Progenitor cell of endocrine pancreas (in vitro differentiated cells): ENCODE measurements at regions not wholly inside any gene's neighbourhood (a gene's known extent, or its start where the extent isn't known, plus 50 kb on each side); places are given as distances from the start of the nearest gene placed in this dataset.
A peak's percentile ranks its signal among the peaks of the same experiment; 100 is the strongest.

ENCODE experiments used
- DNase-seq: peaks from one replicate; pipeline ENCODE4 v3.0.0; 2021; ENCODE audit warnings: low spot score; ENCODE audit not compliant: unreplicated experiment
- H3K27ac Mint-ChIP-seq: 2 replicates; pipeline ENCODE4 v1.8.0; 2021; ENCODE audit warnings: mild to moderate bottlenecking, moderate library complexity, mixed read lengths
- H3K27me3 Mint-ChIP-seq: 2 replicates; pipeline ENCODE4 v1.8.0; 2021; ENCODE audit warnings: mixed read lengths
- H3K36me3 Mint-ChIP-seq: 2 replicates; pipeline ENCODE4 v1.8.0; 2022; ENCODE audit warnings: mixed read lengths; ENCODE audit not compliant: insufficient read depth
- H3K4me1 Mint-ChIP-seq: 2 replicates; pipeline ENCODE4 v1.8.0; 2021; ENCODE audit warnings: low read depth, mixed read lengths
- H3K4me3 Mint-ChIP-seq: 2 replicates; pipeline ENCODE4 v1.8.0; 2021; ENCODE audit warnings: low read depth, mild to moderate bottlenecking, moderate library complexity, mixed read lengths
- H3K9me3 Mint-ChIP-seq: 2 replicates; pipeline ENCODE4 v1.8.0; 2021; ENCODE audit warnings: low read depth, mixed read lengths
- CTCF ChIP-seq: fragments of 200-600 bp; sonication (generic); IDR thresholded peaks from one replicate; pipeline ENCODE4 v1.5.0; 2021; ENCODE audit warnings: antibody characterized with exemption, mild to moderate bottlenecking; ENCODE audit not compliant: unreplicated experiment

GRCh38 chrX:86887341-86887740 is 630.3 kb upstream of the KLHL4 start:
- no peak overlapping the region for H3K4me3 Mint-ChIP-seq
- H3K27ac Mint-ChIP-seq, result no peak overlapping the region
- no peak for TF ChIP-seq CTCF
- H3K4me1 Mint-ChIP-seq, result peaks cover 11% of the 10 kb centered on the region
- no peaks in the 10 kb centered on the region for H3K36me3 Mint-ChIP-seq
- H3K9me3 Mint-ChIP-seq, result peaks cover 5% of the 10 kb centered on the region
- H3K27me3 Mint-ChIP-seq, result no peaks in the 10 kb centered on the region
- DNase-seq, result no peak

DNA sequence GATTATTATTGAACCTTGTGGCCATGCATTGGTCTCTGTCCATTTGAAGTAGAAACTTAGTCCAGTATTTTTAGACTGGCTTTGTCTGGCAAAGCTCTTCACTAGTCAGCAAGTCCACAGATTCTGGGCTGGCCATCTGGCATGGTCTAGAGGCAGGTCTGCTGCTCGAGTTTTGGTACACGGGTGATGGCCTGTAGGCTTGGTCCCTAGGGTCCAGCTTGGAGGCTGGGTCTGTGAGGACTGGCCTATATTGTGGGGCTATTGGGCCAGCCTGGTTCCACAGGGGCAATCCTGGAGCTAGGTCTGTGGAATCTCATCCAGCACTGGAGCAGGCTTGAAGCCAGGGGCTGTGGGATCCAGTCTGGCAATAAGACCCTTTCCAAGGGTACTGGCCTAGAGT is 607.6 kb upstream of the KLHL4 start:
- no peak for DNase-seq
- Mint-ChIP-seq H3K36me3 (no peaks in the 10 kb centered on the region), H3K27ac (no peak overlapping the region), H3K27me3 (no peaks in the 10 kb centered on the region), H3K9me3 (no peaks in the 10 kb centered on the region), H3K4me1 (no peaks in the 10 kb centered on the region), H3K4me3 (no peak overlapping the region)
- no peak for TF ChIP-seq CTCF

DNA sequence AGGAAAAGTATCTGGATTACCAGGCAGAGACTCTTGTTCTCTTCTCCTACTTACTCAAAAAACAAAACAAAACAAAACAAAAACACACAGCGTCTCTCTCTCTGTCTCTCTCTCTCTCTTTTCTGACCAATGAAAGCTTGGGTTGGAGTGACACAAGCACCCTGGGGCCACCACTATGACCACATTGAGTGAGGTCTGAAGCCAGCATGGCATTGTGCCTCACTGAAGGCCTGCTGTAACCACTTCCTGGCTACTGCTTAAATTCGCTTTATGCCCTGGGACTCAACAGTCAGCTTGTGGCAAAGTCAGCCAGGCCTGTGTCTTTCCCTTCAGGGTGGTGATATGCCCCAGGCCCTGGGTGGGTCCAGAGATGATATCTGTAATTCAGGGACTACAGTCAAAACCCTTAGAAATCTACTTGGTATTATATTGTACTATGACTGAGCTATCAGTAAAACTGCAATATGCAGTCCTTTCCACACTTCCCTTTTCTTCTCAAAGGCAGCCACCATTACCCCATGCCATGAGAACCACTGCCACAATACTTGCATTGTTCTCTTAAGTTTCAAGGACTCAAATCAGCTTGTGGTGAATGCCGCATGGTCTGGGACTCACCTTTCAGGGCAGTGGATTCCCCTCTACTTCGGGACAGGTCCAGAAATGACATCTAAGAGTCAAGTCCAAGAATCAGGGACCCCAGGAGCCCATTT is 606.8 kb upstream of the KLHL4 start:
- no peak overlapping the region for H3K27ac Mint-ChIP-seq
- H3K36me3 Mint-ChIP-seq, result no peaks in the 10 kb centered on the region
- TF ChIP-seq CTCF, result no peak
- no peaks in the 10 kb centered on the region for H3K4me1 Mint-ChIP-seq
- H3K9me3 Mint-ChIP-seq, result no peaks in the 10 kb centered on the region
- DNase-seq, result no peak
- H3K27me3 Mint-ChIP-seq, result no peaks in the 10 kb centered on the region
- H3K4me3 Mint-ChIP-seq, result no peak overlapping the region

DNA sequence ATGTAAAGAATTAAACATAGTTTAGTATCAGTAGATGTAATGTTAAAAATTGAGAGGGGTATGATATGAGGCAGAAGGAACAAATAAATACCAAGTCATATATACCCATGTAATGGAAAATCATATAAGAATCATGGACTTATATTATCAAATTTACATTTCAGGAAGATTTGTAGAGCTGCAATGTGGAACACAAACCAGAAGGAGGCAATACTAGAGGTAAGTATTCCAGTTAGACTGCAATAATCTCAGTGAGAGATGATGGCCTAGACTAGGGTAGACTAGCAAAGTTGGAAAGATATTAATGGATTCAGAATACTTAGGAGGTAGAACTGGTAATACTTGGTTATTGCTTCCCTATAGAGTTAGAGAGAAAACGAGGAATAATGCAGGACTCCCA is 603.0 kb upstream of the KLHL4 start:
- Mint-ChIP-seq H3K27ac (no peak overlapping the region), H3K36me3 (no peaks in the 10 kb centered on the region), H3K9me3 (no peaks in the 10 kb centered on the region), H3K4me1 (no peaks in the 10 kb centered on the region), H3K27me3 (no peaks in the 10 kb centered on the region), H3K4me3 (no peak overlapping the region)
- TF ChIP-seq CTCF, result peak; percentile 10
- DNase-seq, result no peak

GRCh38 chrX:86917959-86918358 is 599.6 kb upstream of the KLHL4 start:
- Mint-ChIP-seq H3K27me3 (no peaks in the 10 kb centered on the region), H3K4me3 (no peak overlapping the region), H3K4me1 (no peaks in the 10 kb centered on the region), H3K9me3 (no peaks in the 10 kb centered on the region), H3K36me3 (no peaks in the 10 kb centered on the region), H3K27ac (no peak overlapping the region)
- no peak for TF ChIP-seq CTCF
- DNase-seq, result no peak
